HCT116 (cell line): ENCODE measurements at regions not wholly inside any gene's neighbourhood (a gene's known extent, or its start where the extent isn't known, plus 50 kb on each side); places are given as distances from the start of the nearest gene placed in this dataset.

Experiments used
- ATAC-seq: fragments of 200-7000 bp; cut with Tn5 transposase; 2 replicates; pipeline ENCODE4 v1.9.1; 2020; ENCODE audit warnings: mild to moderate bottlenecking, moderate library complexity
- BruUV-seq: library from RNA; stranded (reverse); fragments of 400-500 nt; replicated peaks from 2 replicates; lab custom pipeline; 2021; lab: Mats Ljungman, UMichigan
- CTCF ChIA-PET: fragments of 300-600 bp; sonication (Branson Sonifier 250); formaldehyde crosslinking; loops from one replicate; lab custom pipeline; 2021; ENCODE audit warnings: antibody characterized with exemption; lab: Charles Lee
- POLR2A ChIA-PET: fragments of 300-600, 350-600 bp; sonication (Branson Sonifier 250); formaldehyde crosslinking; loops from one replicate; lab custom pipeline; 2021; ENCODE audit warnings: antibody characterized with exemption; lab: Charles Lee
- RAD21 ChIA-PET, 2 experiments: fragments of 300-600 bp; sonication (Branson Sonifier 250); formaldehyde crosslinking; loops; one replicate each; lab custom pipeline; 2023; ENCODE audit warnings: low total read pairs in 2 of 2; ENCODE audit not compliant: uncharacterized antibody in 2 of 2, unreplicated experiment in 2 of 2, low non-redundant PET in 1 of 2; lab: Charles Lee
- DNase-seq: peaks from one replicate; pipeline ENCODE4 v3.0.0-alpha.2; 2010; ENCODE audit warnings: low read depth, low spot score
- H2AFZ ChIP-seq: fragments of 200-600 bp; shearing (Covaris generic), sonication (generic); 2 replicates; pipeline ENCODE4 v1.6.1; 2017; ENCODE audit warnings: low read depth, mixed run types, mixed read lengths, antibody characterized with exemption, low read length; ENCODE audit not compliant: poor library complexity, severe bottlenecking
- H3K27ac ChIP-seq: 2 replicates; pipeline ENCODE4 v1.5.1; 2012; ENCODE audit warnings: low read depth, low read length
- H3K27me3 ChIP-seq: fragments of 200-600 bp; sonication (generic); 2 replicates; pipeline ENCODE4 v1.6.1; 2016; ENCODE audit warnings: mixed run types, low read length, mixed read lengths; ENCODE audit not compliant: insufficient read depth
- H3K36me3 ChIP-seq, 2 experiments: fragments of 200-500 bp in 1 of 2; fragments of 200-600 bp in 1 of 2; sonication (Bioruptor generic) in 1 of 2; sonication (generic) in 1 of 2; 2 replicates each; pipeline versions ENCODE4 v1.5.1 to v1.6.1; 2014 to 2016; ENCODE audit warnings: low read length in 2 of 2, inconsistent platforms in 1 of 2, mixed read lengths in 1 of 2, mixed run types in 1 of 2; ENCODE audit not compliant: insufficient read depth in 2 of 2, control insufficient read depth in 1 of 2
- H3K4me1 ChIP-seq, 2 experiments: fragments of 200-600 bp in 1 of 2; sonication (generic) in 1 of 2; 2 replicates each; pipeline versions ENCODE4 v1.5.1 to v1.6.1; 2012 to 2017; ENCODE audit warnings: low read length in 2 of 2, inconsistent platforms in 1 of 2, mild to moderate bottlenecking in 1 of 2, mixed read lengths in 1 of 2, mixed run types in 1 of 2, moderate library complexity in 1 of 2; ENCODE audit not compliant: insufficient read depth in 2 of 2, control insufficient read depth in 1 of 2
- H3K4me2 ChIP-seq: fragments of 200-600 bp; sonication (generic); 2 replicates; pipeline ENCODE4 v1.6.1; 2017; ENCODE audit warnings: mixed run types, low read length, mixed read lengths
- H3K4me3 ChIP-seq, 2 experiments: fragments of 200-600 bp in 1 of 2; sonication (generic) in 1 of 2; replicated peaks in 1 of 2; 2 replicates each; pipeline ENCODE4 v1.5.1; 2011 to 2016; ENCODE audit warnings: low read length in 2 of 2, control low read depth in 1 of 2, low read depth in 1 of 2, mild to moderate bottlenecking in 1 of 2, mixed read lengths in 1 of 2, mixed run types in 1 of 2
- H3K79me2 ChIP-seq: fragments of 200-600 bp; sonication (generic); 2 replicates; pipeline ENCODE4 v1.6.1; 2017; ENCODE audit warnings: mild to moderate bottlenecking, mixed run types, low read length, moderate library complexity, mixed read lengths; ENCODE audit not compliant: insufficient read depth
- H3K9ac ChIP-seq: fragments of 200-600 bp; sonication (generic); 2 replicates; pipeline ENCODE4 v1.6.1; 2016; ENCODE audit warnings: low read length, mixed read lengths
- H3K9me2 ChIP-seq: fragments of 200-600 bp; sonication (generic), shearing (Covaris generic); 2 replicates; pipeline ENCODE4 v1.6.1; 2017; ENCODE audit warnings: mixed run types, mild to moderate bottlenecking, moderate library complexity; ENCODE audit not compliant: insufficient read depth
- H3K9me3 ChIP-seq, 2 experiments: fragments of 200-500 bp in 1 of 2; fragments of 200-600 bp in 1 of 2; sonication (Bioruptor generic) in 1 of 2; sonication (generic) in 1 of 2; 2 replicates each; pipeline ENCODE4 v1.6.1; 2014 to 2017; ENCODE audit warnings: low read length in 2 of 2, mixed read lengths in 2 of 2, inconsistent platforms in 1 of 2, low read depth in 1 of 2, mild to moderate bottlenecking in 1 of 2, mixed run types in 1 of 2, moderate library complexity in 1 of 2; ENCODE audit not compliant: control insufficient read depth in 1 of 2, insufficient read depth in 1 of 2
- H4K20me1 ChIP-seq: fragments of 200-600 bp; sonication (generic), shearing (Covaris generic); 2 replicates; pipeline ENCODE4 v1.6.1; 2017; ENCODE audit warnings: mixed run types, mild to moderate bottlenecking, moderate library complexity; ENCODE audit not compliant: insufficient read depth
- ATF3 ChIP-seq: IDR thresholded peaks from 2 replicates; pipeline ENCODE4 v1.6.1; 2012
- CBX3 ChIP-seq: IDR thresholded peaks from 2 replicates; pipeline ENCODE4 v1.6.1; 2012; ENCODE audit warnings: low read depth
- CTCF ChIP-seq, 3 experiments: fragments of 200-600 bp in 1 of 3; sonication (generic) in 1 of 3; IDR thresholded peaks in 2 of 3; conservative IDR thresholded peaks in 1 of 3; 2 replicates each; pipeline ENCODE4 v1.5.1; 2012 to 2017; ENCODE audit warnings: low read depth in 2 of 3, low read length in 2 of 3, antibody characterized with exemption in 1 of 3, borderline replicate concordance in 1 of 3, control low read depth in 1 of 3, mild to moderate bottlenecking in 1 of 3, mixed read lengths in 1 of 3, mixed run types in 1 of 3, moderate library complexity in 1 of 3; ENCODE audit not compliant: insufficient read depth in 1 of 3
- EGR1 ChIP-seq: IDR thresholded peaks from 2 replicates; pipeline ENCODE4 v1.6.1; 2012; ENCODE audit warnings: low read depth
- ELF1 ChIP-seq: IDR thresholded peaks from 2 replicates; pipeline ENCODE4 v1.6.1; 2012; ENCODE audit warnings: low read depth, borderline replicate concordance
- EZH2 ChIP-seq: fragments of 200-600 bp; sonication (generic); IDR thresholded peaks from 2 replicates; pipeline ENCODE4 v1.6.1; 2017; ENCODE audit warnings: antibody characterized with exemption, mixed run types
- EZH2phosphoT487 ChIP-seq: fragments of 200-600 bp; IDR thresholded peaks from 2 replicates; pipeline ENCODE4 v1.6.1; 2018; ENCODE audit warnings: antibody characterized with exemption, borderline replicate concordance
- FOSL1 ChIP-seq: IDR thresholded peaks from 2 replicates; pipeline ENCODE4 v1.6.1; 2012; ENCODE audit warnings: low read depth
- JUND ChIP-seq: IDR thresholded peaks from 2 replicates; pipeline ENCODE4 v1.6.1; 2012
- MAX ChIP-seq: IDR thresholded peaks from 2 replicates; pipeline ENCODE4 v1.6.1; 2012
- POLR2AphosphoS5 ChIP-seq: IDR thresholded peaks from 2 replicates; pipeline ENCODE4 v1.6.1; 2011; ENCODE audit warnings: mild to moderate bottlenecking, low read depth, low read length, moderate library complexity
- RAD21 ChIP-seq: IDR thresholded peaks from 2 replicates; pipeline ENCODE4 v1.6.1; 2012; ENCODE audit warnings: low read depth, mild to moderate bottlenecking
- REST ChIP-seq: IDR thresholded peaks from 2 replicates; pipeline ENCODE4 v1.6.1; 2012; ENCODE audit warnings: low read depth
- SP1 ChIP-seq: IDR thresholded peaks from 2 replicates; pipeline ENCODE4 v1.6.1; 2012; ENCODE audit warnings: low read depth
- TCF7L2 ChIP-seq: IDR thresholded peaks from 2 replicates; pipeline ENCODE4 v1.7.0; 2011; ENCODE audit warnings: borderline replicate concordance, inconsistent platforms; ENCODE audit not compliant: insufficient read depth, insufficient read length; ENCODE audit errors: extremely low read depth
- ZBTB33 ChIP-seq: IDR thresholded peaks from 2 replicates; pipeline ENCODE4 v1.6.1; 2011; ENCODE audit warnings: mild to moderate bottlenecking, low read length, moderate library complexity; ENCODE audit not compliant: insufficient replicate concordance; ENCODE audit errors: extremely low read depth
- ZFX ChIP-seq: fragments of 450-650 bp; IDR thresholded peaks from 2 replicates; pipeline ENCODE4 v1.6.1; 2017
- ZNF274 ChIP-seq: fragments of 200-500 bp; sonication (Bioruptor generic); IDR thresholded peaks from 2 replicates; pipeline ENCODE4 v1.6.1; 2014; ENCODE audit warnings: mild to moderate bottlenecking, low read depth, low read length, inconsistent platforms
- intact Hi-C: fragments of 100-400 bp; cut with micrococcal nuclease; formaldehyde crosslinking; loops from 2 replicates; pipeline ENCODE4 v1.10.0; 2022

GRCh38 chr1:65535981-65536380 lies 115.5 kb downstream of the LEPR start:
- H3K9me3 ChIP-seq, result no peaks in the 10 kb centered on the region
- no peak overlapping the region for H3K27ac ChIP-seq
- no peaks in the 10 kb centered on the region for H3K27me3 ChIP-seq
- CTCF ChIA-PET, result no interaction called here
- no peaks in the 10 kb centered on the region for H3K9me2 ChIP-seq
- H3K4me2 ChIP-seq, result no peak overlapping the region
- no peak overlapping the region for H3K4me3 ChIP-seq
- DNase-seq, result no peak
- H3K9ac ChIP-seq, result no peak overlapping the region
- no peaks in the 10 kb centered on the region for H3K4me1 ChIP-seq
- TF ChIP-seq ELF1 (no peak), EZH2 (no peak), POLR2AphosphoS5 (no peak), EZH2phosphoT487 (no peak), EGR1 (no peak), CTCF (IDR thresholded peaks at IDR 0.05 in 2 of 3, conservative IDR thresholded peaks at IDR 0.05 in 1 of 3; ENCODE audit: borderline replicate concordance in 1 of 3, insufficient read depth in 1 of 3, low read depth in 2 of 3, low read length in 2 of 3) (no peak), ATF3 (no peak), FOSL1 (no peak), SP1 (no peak), MAX (no peak), TCF7L2 (no peak), REST (no peak), ZFX (no peak), RAD21 (no peak), CBX3 (no peak), ZBTB33 (no peak), ZNF274 (no peak), JUND (no peak)
- TF ChIP-seq, all 23 proteins: peak for 0
- no peak for ATAC-seq
- Histone ChIP-seq H2AFZ (no peak overlapping the region), H3K36me3 (no peaks in the 10 kb centered on the region), H3K79me2 (no peaks in the 10 kb centered on the region), H4K20me1 (no peaks in the 10 kb centered on the region)
- intact Hi-C loops, result no loop called here
- ChIA-PET POLR2A (no interaction called here), RAD21 (no interaction called here)
- BruUV-seq, result no TSS peak
